Activated CD4-positive, alpha-beta memory T cell treated with anti-CD3 and anti-CD28 coated beads, Interleukin-2, amount 10 ng/mL, durations not matched to agents 7 days and 5 days (primary cell): ENCODE measurements at regions not wholly inside any gene's neighbourhood (a gene's known extent, or its start where the extent isn't known, plus 50 kb on each side); places are given as distances from the start of the nearest gene placed in this dataset.

Source experiments
- CTCF ChIA-PET: fragments of 350-600 bp; sonication (Branson Sonifier 250); formaldehyde crosslinking; loops from one replicate; lab custom pipeline; 2021; ENCODE audit warnings: antibody characterized with exemption, inconsistent platforms; lab: Charles Lee
- POLR2A ChIA-PET: fragments of 350-600 bp; sonication (Branson Sonifier 250); formaldehyde crosslinking; loops from one replicate; lab custom pipeline; 2021; ENCODE audit warnings: antibody characterized with exemption; lab: Charles Lee
- DNase-seq: peaks from one replicate; pipeline ENCODE4 v3.0.0-alpha.2; 2020
- H3K27ac Mint-ChIP-seq: one replicate; pipeline ENCODE4 v1.8.0; 2021; ENCODE audit warnings: mild to moderate bottlenecking, mixed read lengths
- H3K27me3 Mint-ChIP-seq: one replicate; pipeline ENCODE4 v1.8.0; 2021; ENCODE audit warnings: mixed read lengths
- H3K36me3 Mint-ChIP-seq: one replicate; pipeline ENCODE4 v1.8.0; 2021; ENCODE audit warnings: low read depth, mixed read lengths
- H3K4me1 Mint-ChIP-seq: one replicate; pipeline ENCODE4 v1.8.0; 2021; ENCODE audit warnings: mixed read lengths
- H3K4me3 Mint-ChIP-seq: one replicate; pipeline ENCODE4 v1.8.0; 2021; ENCODE audit warnings: mild to moderate bottlenecking, mixed read lengths
- H3K9me3 Mint-ChIP-seq: one replicate; pipeline ENCODE4 v1.8.0; 2021; ENCODE audit warnings: mixed read lengths

GRCh38 chr11:60647087-60647486 is 52.3 kb upstream of the MS4A8 start:
- Mint-ChIP-seq H3K36me3 (no peaks in the 10 kb centered on the region), H3K4me1 (no peaks in the 10 kb centered on the region), H3K4me3 (no peak overlapping the region), H3K27me3 (peaks cover 4% of the 10 kb centered on the region), H3K27ac (no peak overlapping the region), H3K9me3 (no peaks in the 10 kb centered on the region)
- CTCF ChIA-PET = no interaction called here
- POLR2A ChIA-PET = no interaction called here
- DNase-seq = no peak
